Calu3 (cell line): ENCODE measurements at regions not wholly inside any gene's neighbourhood (a gene's known extent, or its start where the extent isn't known, plus 50 kb on each side); places are given as distances from the start of the nearest gene placed in this dataset.

Source experiments
- BruUV-seq: library from RNA; stranded (reverse); fragments of 400-500 nt; replicated peaks from 2 replicates; lab custom pipeline; 2021; lab: Mats Ljungman, UMichigan
- CTCF ChIA-PET: fragments of 300-600 bp; sonication (Branson Sonifier 250); formaldehyde crosslinking; loops from one replicate; lab custom pipeline; 2022; ENCODE audit warnings: antibody characterized with exemption; lab: Charles Lee
- DNase-seq: peaks from one replicate; pipeline ENCODE4 v3.0.0; 2022
- H3K27ac Mint-ChIP-seq: one replicate; pipeline ENCODE4 v1.8.0; 2022; ENCODE audit warnings: mixed read lengths; ENCODE audit not compliant: unreplicated experiment
- H3K27me3 Mint-ChIP-seq: one replicate; pipeline ENCODE4 v1.8.0; 2022; ENCODE audit warnings: mixed read lengths; ENCODE audit not compliant: unreplicated experiment
- H3K36me3 Mint-ChIP-seq: one replicate; pipeline ENCODE4 v1.8.0; 2022; ENCODE audit warnings: mild to moderate bottlenecking, moderate library complexity, mixed read lengths; ENCODE audit not compliant: insufficient read depth, unreplicated experiment
- H3K4me1 Mint-ChIP-seq: one replicate; pipeline ENCODE4 v1.8.0; 2022; ENCODE audit warnings: mild to moderate bottlenecking, low read depth, mixed read lengths; ENCODE audit not compliant: unreplicated experiment
- H3K4me3 Mint-ChIP-seq: one replicate; pipeline ENCODE4 v1.8.0; 2022; ENCODE audit warnings: mild to moderate bottlenecking, low read depth, moderate library complexity, mixed read lengths; ENCODE audit not compliant: unreplicated experiment
- H3K9me3 Mint-ChIP-seq: one replicate; pipeline ENCODE4 v1.8.0; 2022; ENCODE audit warnings: low read depth, mixed read lengths; ENCODE audit not compliant: unreplicated experiment
- CTCF ChIP-seq: fragments of 200-600 bp; IDR thresholded peaks from one replicate; pipeline ENCODE4 v1.8.0; 2022; ENCODE audit warnings: antibody characterized with exemption; ENCODE audit not compliant: unreplicated experiment
- intact Hi-C: fragments of 100-400 bp; cut with micrococcal nuclease; formaldehyde crosslinking; loops from one replicate; pipeline ENCODE4 v1.10.0; 2022; ENCODE audit not compliant: unreplicated experiment

DNA sequence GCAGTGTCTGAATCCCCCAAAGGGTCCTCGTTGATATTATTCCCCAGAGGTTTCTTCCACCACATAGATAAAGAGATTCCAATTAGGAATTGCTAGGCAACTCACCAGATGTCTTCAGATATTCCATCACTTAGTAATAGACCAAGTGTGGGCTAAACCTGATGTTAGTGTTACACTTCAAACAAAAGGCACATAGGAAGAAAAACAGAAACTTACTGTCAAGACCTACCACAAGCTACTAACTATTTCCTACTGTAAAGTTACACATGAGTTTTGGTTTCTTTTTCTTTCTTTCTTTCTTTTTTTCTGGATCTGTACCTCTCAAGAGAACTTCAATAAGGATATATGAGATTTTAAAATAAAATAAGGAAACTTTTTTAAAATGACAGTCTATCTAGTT, 879.1 kb upstream of the NEGR1 start:
- no TSS peak for BruUV-seq
- no peak overlapping the region for H3K4me3 Mint-ChIP-seq
- no peak for TF ChIP-seq CTCF
- intact Hi-C loops = no loop called here
- H3K36me3 Mint-ChIP-seq = no peaks in the 10 kb centered on the region
- peaks cover 10% of the 10 kb centered on the region for H3K9me3 Mint-ChIP-seq
- no peaks in the 10 kb centered on the region for H3K4me1 Mint-ChIP-seq
- CTCF ChIA-PET = no interaction called here
- DNase-seq = no peak
- H3K27me3 Mint-ChIP-seq = no peaks in the 10 kb centered on the region
- H3K27ac Mint-ChIP-seq = no peak overlapping the region

GRCh38 chr1:73160759-73161158, 878.4 kb upstream of the NEGR1 start:
- intact Hi-C loops = no loop called here

DNA sequence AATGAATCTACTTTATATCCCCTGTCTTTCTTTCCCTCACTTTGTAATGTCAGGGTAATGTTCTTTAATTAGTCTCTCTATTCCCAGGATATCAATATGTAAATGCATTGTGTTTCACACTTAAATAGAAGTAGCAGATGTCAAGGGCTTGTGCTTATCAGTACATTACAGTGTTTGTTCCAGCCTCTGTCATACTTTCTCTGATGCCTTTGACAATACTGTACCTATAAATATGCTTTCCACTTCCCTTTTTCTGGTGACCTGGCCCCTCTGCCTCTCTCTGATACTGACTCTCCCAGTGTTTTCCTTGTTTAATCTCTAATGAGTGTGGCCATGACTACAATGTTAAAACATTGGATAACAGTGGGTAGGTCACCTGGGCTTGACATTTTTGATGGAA, 862.0 kb upstream of the NEGR1 start:
- no peak for TF ChIP-seq CTCF
- CTCF ChIA-PET = no interaction called here
- BruUV-seq = no TSS peak
- Mint-ChIP-seq H3K9me3 (peaks cover 12% of the 10 kb centered on the region), H3K27me3 (no peaks in the 10 kb centered on the region), H3K36me3 (no peaks in the 10 kb centered on the region), H3K4me3 (no peak overlapping the region), H3K4me1 (no peaks in the 10 kb centered on the region), H3K27ac (no peak overlapping the region)
- DNase-seq = no peak
- intact Hi-C loops = no loop called here

More at GRCh38 chr1:73160759-73161158, 878.4 kb upstream of the NEGR1 start:
- Mint-ChIP-seq H3K27ac (no peak overlapping the region), H3K36me3 (no peaks in the 10 kb centered on the region), H3K4me1 (no peaks in the 10 kb centered on the region), H3K4me3 (no peak overlapping the region), H3K27me3 (no peaks in the 10 kb centered on the region), H3K9me3 (peaks cover 10% of the 10 kb centered on the region)
- no TSS peak for BruUV-seq
- TF ChIP-seq CTCF = no peak
- DNase-seq = no peak
- CTCF ChIA-PET = no interaction called here

DNA sequence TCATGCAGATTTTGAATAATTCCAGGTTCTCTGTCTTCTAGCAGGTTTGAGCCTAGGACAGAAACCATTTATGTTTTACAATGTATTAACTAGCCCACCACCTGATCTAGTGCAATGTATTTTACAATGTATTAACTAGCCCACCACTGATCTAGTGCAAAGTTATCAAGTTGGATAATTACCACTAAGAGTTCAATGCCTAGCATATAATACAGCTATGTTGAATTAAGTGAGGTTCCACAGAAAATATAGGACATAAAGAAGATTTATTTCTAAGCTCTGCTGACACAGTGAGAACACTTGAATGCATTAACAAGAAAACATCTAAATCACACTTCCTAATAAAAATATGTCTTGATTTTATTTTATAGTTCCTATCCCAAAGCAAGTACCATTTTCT, 854.6 kb upstream of the NEGR1 start:
- Mint-ChIP-seq H3K27ac (no peak overlapping the region), H3K9me3 (peaks cover 8% of the 10 kb centered on the region), H3K27me3 (no peaks in the 10 kb centered on the region), H3K36me3 (no peaks in the 10 kb centered on the region), H3K4me3 (no peak overlapping the region), H3K4me1 (no peaks in the 10 kb centered on the region)
- TF ChIP-seq CTCF = no peak
- CTCF ChIA-PET = no interaction called here
- no TSS peak for BruUV-seq
- intact Hi-C loops = no loop called here
- no peak for DNase-seq
